Gastroesophageal sphincter (tissue), 4 donors: ENCODE measurements at regions not wholly inside any gene's neighbourhood (a gene's known extent, or its start where the extent isn't known, plus 50 kb on each side); places are given as distances from the start of the nearest gene placed in this dataset.

Experiments used
- ATAC-seq: fragments of 150-250 bp; one replicate; pipeline ENCODE4 v1.9.1; 2016; ENCODE audit warnings: mild to moderate bottlenecking, moderate library complexity
- H3K27ac ChIP-seq, 4 donors: fragments of 200-600 bp; sonication (generic) in 3 of 4; 1 replicate in 3 of 4; 2 replicates in 1 of 4; pipeline ENCODE4 v1.5.1; 2016 to 2019
- H3K27me3 ChIP-seq: fragments of 200-600 bp; sonication (generic); one replicate; pipeline ENCODE4 v1.5.1; 2019
- H3K36me3 ChIP-seq, 2 donors: fragments of 200-600 bp; sonication (generic); one replicate each; pipeline ENCODE4 v1.5.1; 2019; ENCODE audit warnings: control low read depth in 1 of 2
- H3K4me1 ChIP-seq, 3 donors: fragments of 200-600 bp; sonication (generic); 1 replicate in 2 of 3; 2 replicates in 1 of 3; pipeline ENCODE4 v1.5.1; 2016 to 2019; ENCODE audit warnings: control low read depth in 2 of 3
- H3K4me3 ChIP-seq, 2 donors: fragments of 200-600 bp; sonication (generic); one replicate each; pipeline ENCODE4 v1.5.1; 2019; ENCODE audit warnings: mild to moderate bottlenecking in 1 of 2, moderate library complexity in 1 of 2
- H3K9me3 ChIP-seq, 3 donors: fragments of 200-600 bp; sonication (generic); one replicate each; pipeline ENCODE4 v1.5.1; 2017 to 2019; ENCODE audit warnings: control low read depth in 2 of 3
- CTCF ChIP-seq, 4 experiments: fragments of 200-600 bp in 2 of 4; fragments of 450-650 bp in 2 of 4; sonication (generic) in 1 of 4; IDR thresholded peaks; one replicate each; pipeline ENCODE4 v1.5.1; 2017 to 2019; ENCODE audit warnings: antibody characterized with exemption in 4 of 4, mild to moderate bottlenecking in 2 of 4, moderate library complexity in 2 of 4
- EP300 ChIP-seq: sonication (generic); formaldehyde crosslinking; IDR thresholded peaks from one replicate; pipeline ENCODE4 v1.6.1; 2017; ENCODE audit warnings: antibody characterized with exemption, mild to moderate bottlenecking
- POLR2A ChIP-seq, 2 donors: fragments of 450-650 bp; IDR thresholded peaks; one replicate each; pipeline ENCODE4 v1.6.1; 2017; ENCODE audit warnings: antibody characterized with exemption in 2 of 2, mild to moderate bottlenecking in 2 of 2, moderate library complexity in 1 of 2
- POLR2AphosphoS5 ChIP-seq: sonication (generic); formaldehyde crosslinking; IDR thresholded peaks from one replicate; pipeline ENCODE4 v1.6.1; 2017; ENCODE audit warnings: antibody characterized with exemption
- WGBS, 2 donors: methylation state at CpG; one replicate each; pipeline ENCODE4 v1.1.5; 2018; ENCODE audit warnings: low coverage in 1 of 2; 5-methylcytosine and 5-hydroxymethylcytosine counted together

- peaks cover 0 to 26% (median 15%) of the 10 kb centered on the region in 3 donors for H3K4me1 ChIP-seq
- ATAC-seq: no peak
- H3K36me3 ChIP-seq: no peaks in the 10 kb centered on the region
- no peaks in the 10 kb centered on the region for H3K9me3 ChIP-seq
- no peak overlapping the region for H3K4me3 ChIP-seq
- TF ChIP-seq POLR2A (IDR thresholded peaks at IDR 0.05) (no peak), CTCF (IDR thresholded peaks at IDR 0.05) (no peak), POLR2AphosphoS5 (peak; percentile 17)
- WGBS, 2 donors: 21 to 34% methylated on average over 4 to 6 of the region's 7 CpGs
- H3K27ac ChIP-seq: peak overlapping the region in 3 of 4 donors; percentile 39 to 58 (median 51)
- H3K27me3 ChIP-seq: no peaks in the 10 kb centered on the region
Measured at GRCh38 chr4:154014407-154015321, 225.8 kb upstream of the SFRP2 start.

- no peaks in the 10 kb centered on the region for H3K27me3 ChIP-seq
- no peak overlapping the region for H3K27ac ChIP-seq
- peaks cover 0 to 37% (median 15%) of the 10 kb centered on the region in 3 donors for H3K4me1 ChIP-seq
- no peak overlapping the region for H3K4me3 ChIP-seq
- no peak for ATAC-seq
- TF ChIP-seq CTCF (IDR thresholded peaks at IDR 0.05) (no peak), EP300 (no peak), POLR2A (IDR thresholded peaks at IDR 0.05) (no peak), POLR2AphosphoS5 (no peak)
- no peaks in the 10 kb centered on the region for H3K36me3 ChIP-seq
- no peaks in the 10 kb centered on the region for H3K9me3 ChIP-seq
Measured at GRCh38 chr4:154013576-154013975, 224.7 kb upstream of the SFRP2 start.

- 35 to 38% methylated on average over 4 to 5 of the region's 7 CpGs for WGBS, 2 donors
- Histone ChIP-seq H3K9me3 (no peaks in the 10 kb centered on the region), H3K4me1 (peaks cover 0 to 33% (median 18%) of the 10 kb centered on the region in 3 donors), H3K4me3 (no peak overlapping the region), H3K27ac (peak overlapping the region; percentile 20 to 79 (median 74)), H3K27me3 (no peaks in the 10 kb centered on the region), H3K36me3 (no peaks in the 10 kb centered on the region)
- TF ChIP-seq EP300 (no peak), POLR2AphosphoS5 (peak; percentile 20)
- peak; percentile 74 for ATAC-seq
Measured at GRCh38 chr4:154010371-154010770, 221.5 kb upstream of the SFRP2 start.

- no peak for TF ChIP-seq POLR2A (IDR thresholded peaks at IDR 0.05)
- no peak for TF ChIP-seq POLR2AphosphoS5
- no peak for TF ChIP-seq EP300
- no peak for TF ChIP-seq CTCF (IDR thresholded peaks at IDR 0.05)
- ATAC-seq: no peak
- no peaks in the 10 kb centered on the region for H3K36me3 ChIP-seq
- H3K27ac ChIP-seq: peak overlapping the region; percentile 20 to 79 (median 74)
- H3K9me3 ChIP-seq: no peaks in the 10 kb centered on the region
- peaks cover 0 to 33% (median 22%) of the 10 kb centered on the region in 3 donors for H3K4me1 ChIP-seq
- no peaks in the 10 kb centered on the region for H3K27me3 ChIP-seq
- no peak overlapping the region for H3K4me3 ChIP-seq
- 46 to 80% methylated on average over 5 to 6 of the region's 6 CpGs for WGBS, 2 donors
Measured at GRCh38 chr4:154009788-154010187, 220.9 kb upstream of the SFRP2 start.

GRCh38 chr4:154009191-154009590 lies 220.3 kb upstream of the SFRP2 start:
- H3K27ac ChIP-seq: peak overlapping the region in 3 of 4 donors; percentile 68 to 79 (median 79)
- peaks cover 1 to 33% (median 17%) of the 10 kb centered on the region in 3 donors for H3K4me1 ChIP-seq
- H3K36me3 ChIP-seq: no peaks in the 10 kb centered on the region
- TF ChIP-seq CTCF (IDR thresholded peaks at IDR 0.05): no peak
- TF ChIP-seq EP300: no peak
- TF ChIP-seq POLR2AphosphoS5: no peak
- no peak for TF ChIP-seq POLR2A (IDR thresholded peaks at IDR 0.05)
- 78 to 100% methylated on average over 1 to 2 of the region's 2 CpGs for WGBS, 2 donors
- no peak for ATAC-seq
- H3K9me3 ChIP-seq: no peaks in the 10 kb centered on the region
- H3K4me3 ChIP-seq: no peak overlapping the region
- H3K27me3 ChIP-seq: no peaks in the 10 kb centered on the region
